ENCODE measurements at regions not wholly inside any gene's neighbourhood (a gene's known extent, or its start where the extent isn't known, plus 50 kb on each side); places are given as distances from the start of the nearest gene placed in this dataset.

DNA sequence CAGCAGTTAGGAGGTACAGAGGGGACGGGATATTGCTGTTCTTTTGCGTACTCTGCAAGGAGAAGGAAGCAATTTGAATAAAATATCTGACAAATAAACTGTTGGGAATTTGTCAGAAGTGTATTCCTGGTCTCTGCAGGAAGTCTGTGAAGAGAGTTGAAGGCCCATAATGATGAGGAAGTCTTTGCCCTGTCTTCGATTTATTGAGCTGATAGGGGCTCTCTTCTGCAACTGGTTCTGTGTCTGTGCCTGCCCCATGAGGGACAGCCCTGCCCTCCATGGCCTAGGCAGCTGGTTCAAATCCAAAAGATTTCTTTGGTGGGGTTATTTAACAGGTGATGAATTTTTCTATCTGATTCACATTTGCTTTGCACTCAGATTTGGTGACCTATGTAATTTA lies 339.7 kb upstream of the EDNRB start:
- H3K9me3 ChIP-seq (ENCODE audit: control insufficient read depth, insufficient read depth, low read length): no peaks in the 10 kb centered on the region
- H3K4me1 ChIP-seq (ENCODE audit: insufficient read depth, low read length): peaks cover 3% of the 10 kb centered on the region; the same call in 1 of the 2 replicates
- H3K36me3 ChIP-seq (ENCODE audit: insufficient read depth, low read length): no peaks in the 10 kb centered on the region
- no peak overlapping the region for H3K9ac ChIP-seq (ENCODE audit: low read depth, low read length)

- no peak overlapping the region for H3K9ac ChIP-seq (ENCODE audit: low read depth, low read length)
- no peaks in the 10 kb centered on the region for H3K36me3 ChIP-seq (ENCODE audit: insufficient read depth, low read length)
- H3K9me3 ChIP-seq (ENCODE audit: control insufficient read depth, insufficient read depth, low read length): no peaks in the 10 kb centered on the region
- peaks cover 3% of the 10 kb centered on the region; the same call in 1 of the 2 replicates for H3K4me1 ChIP-seq (ENCODE audit: insufficient read depth, low read length)
These were observed 337.9 kb upstream of the EDNRB start for GRCh38 chr13:78256484-78256883.

DNA sequence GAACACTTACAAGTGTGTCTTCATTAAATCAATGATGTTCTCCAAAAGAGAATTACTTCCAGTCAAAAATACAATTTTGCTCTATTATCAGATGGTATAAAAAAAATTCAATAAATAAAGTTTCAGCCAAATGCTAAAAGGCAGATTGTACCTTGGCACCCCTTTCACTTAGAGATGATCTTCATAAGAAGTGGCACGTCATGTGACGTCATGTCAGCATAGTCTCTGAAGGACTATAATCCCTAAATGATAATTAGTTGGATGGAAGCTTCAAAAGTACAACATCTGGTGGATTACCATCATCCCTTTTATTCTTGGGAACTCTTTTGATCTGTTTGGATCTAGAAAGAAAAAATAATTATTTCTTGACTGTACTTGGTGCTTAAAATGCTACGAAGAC lies 335.5 kb upstream of the EDNRB start:
- no peaks in the 10 kb centered on the region for H3K9me3 ChIP-seq (ENCODE audit: control insufficient read depth, insufficient read depth, low read length)
- H3K36me3 ChIP-seq (ENCODE audit: insufficient read depth, low read length): no peaks in the 10 kb centered on the region
- H3K9ac ChIP-seq (ENCODE audit: low read depth, low read length): no peak overlapping the region

GRCh38 chr13:78247362-78247761 lies 328.7 kb upstream of the EDNRB start:
- no peaks in the 10 kb centered on the region for H3K36me3 ChIP-seq (ENCODE audit: insufficient read depth, low read length)

More for the DNA sequence above, 335.5 kb upstream of the EDNRB start:
- peaks cover 3% of the 10 kb centered on the region; the same call in 1 of the 2 replicates for H3K4me1 ChIP-seq (ENCODE audit: insufficient read depth, low read length)

GRCh38 chr13:78241278-78241919 lies 322.8 kb upstream of the EDNRB start:
- Histone ChIP-seq H3K36me3 (ENCODE audit: insufficient read depth, low read length) (no peaks in the 10 kb centered on the region), H3K9ac (ENCODE audit: low read depth, low read length) (no peak overlapping the region), H3K9me3 (ENCODE audit: control insufficient read depth, insufficient read depth, low read length) (no peaks in the 10 kb centered on the region), H3K4me1 (ENCODE audit: insufficient read depth, low read length) (peaks cover 9% of the 10 kb centered on the region; the same call in 1 of the 2 replicates)

More at GRCh38 chr13:78247362-78247761, 328.7 kb upstream of the EDNRB start:
- H3K9ac ChIP-seq (ENCODE audit: low read depth, low read length): no peak overlapping the region
- H3K4me1 ChIP-seq (ENCODE audit: insufficient read depth, low read length): no peaks in the 10 kb centered on the region
- H3K9me3 ChIP-seq (ENCODE audit: control insufficient read depth, insufficient read depth, low read length): no peaks in the 10 kb centered on the region

- no peaks in the 10 kb centered on the region for H3K36me3 ChIP-seq (ENCODE audit: insufficient read depth, low read length)
- H3K9me3 ChIP-seq (ENCODE audit: control insufficient read depth, insufficient read depth, low read length): no peaks in the 10 kb centered on the region
- H3K4me1 ChIP-seq (ENCODE audit: insufficient read depth, low read length): peaks cover 9% of the 10 kb centered on the region; the same call in 1 of the 2 replicates
- no peak overlapping the region for H3K9ac ChIP-seq (ENCODE audit: low read depth, low read length)
These were observed 321.1 kb upstream of the EDNRB start for GRCh38 chr13:78239714-78240113.

DNA sequence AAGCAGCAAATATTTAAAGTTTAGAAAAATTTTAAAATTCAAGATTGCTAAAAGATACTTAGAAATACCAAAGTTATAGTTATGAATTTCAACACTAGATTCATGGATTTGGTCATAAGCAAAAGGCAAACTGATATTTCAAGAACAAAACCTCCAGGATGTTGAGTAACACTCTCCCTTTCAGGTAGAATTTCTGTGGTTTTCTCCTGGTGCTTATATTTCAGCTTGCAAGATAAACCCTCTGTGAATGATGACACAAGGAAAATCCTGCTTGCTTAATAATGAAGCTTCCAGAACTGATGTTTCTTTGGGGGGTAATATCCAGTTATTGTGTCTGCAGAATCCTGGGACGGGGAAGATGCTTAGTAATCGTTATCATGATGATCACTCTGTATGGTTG lies 320.3 kb upstream of the EDNRB start:
- peaks cover 9% of the 10 kb centered on the region; the same call in 1 of the 2 replicates for H3K4me1 ChIP-seq (ENCODE audit: insufficient read depth, low read length)
- H3K36me3 ChIP-seq (ENCODE audit: insufficient read depth, low read length): no peaks in the 10 kb centered on the region
- no peaks in the 10 kb centered on the region for H3K9me3 ChIP-seq (ENCODE audit: control insufficient read depth, insufficient read depth, low read length)
- H3K9ac ChIP-seq (ENCODE audit: low read depth, low read length): no peak overlapping the region

DNA sequence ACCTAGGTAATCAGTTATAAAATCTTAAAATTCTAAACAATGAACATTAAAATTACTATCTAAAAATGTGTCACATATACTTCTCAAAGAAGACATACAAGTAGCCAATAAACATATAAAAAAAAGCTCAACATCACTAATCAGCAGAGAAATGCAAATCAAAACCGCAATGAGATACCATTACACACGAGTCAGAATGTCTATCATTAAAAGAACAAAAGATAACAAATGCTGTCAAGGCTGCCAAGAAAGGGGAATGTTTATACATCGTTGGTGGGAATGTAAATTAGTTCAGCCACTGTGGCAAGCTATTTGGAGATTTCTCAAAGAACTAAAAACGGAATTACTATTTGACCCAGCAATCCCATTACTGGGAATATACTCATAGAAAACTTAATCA lies 310.3 kb upstream of the EDNRB start:
- Histone ChIP-seq H3K4me1 (ENCODE audit: insufficient read depth, low read length) (no peaks in the 10 kb centered on the region), H3K9ac (ENCODE audit: low read depth, low read length) (no peak overlapping the region), H3K36me3 (ENCODE audit: insufficient read depth, low read length) (no peaks in the 10 kb centered on the region), H3K9me3 (ENCODE audit: control insufficient read depth, insufficient read depth, low read length) (no peaks in the 10 kb centered on the region)

DNA sequence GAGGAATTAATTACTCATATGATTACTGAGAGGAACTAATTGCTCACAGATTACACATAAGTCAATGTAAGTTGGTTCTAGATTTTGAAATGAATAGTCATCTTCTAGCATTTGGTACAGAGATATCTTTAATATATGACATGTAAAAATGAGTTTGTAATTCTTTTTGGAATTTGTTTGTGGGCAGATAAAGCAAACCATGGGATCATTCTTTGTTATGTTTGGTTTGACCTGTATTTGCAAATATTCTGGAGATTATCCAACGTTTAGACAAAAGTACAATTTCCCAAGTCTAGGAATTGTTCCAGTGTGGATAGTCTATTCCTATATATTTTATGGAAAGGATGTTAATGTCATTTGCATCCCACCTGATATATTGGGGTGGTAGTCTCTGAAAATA lies 309.6 kb upstream of the EDNRB start:
- no peaks in the 10 kb centered on the region for H3K9me3 ChIP-seq (ENCODE audit: control insufficient read depth, insufficient read depth, low read length)
- no peaks in the 10 kb centered on the region for H3K36me3 ChIP-seq (ENCODE audit: insufficient read depth, low read length)
- no peaks in the 10 kb centered on the region for H3K4me1 ChIP-seq (ENCODE audit: insufficient read depth, low read length)
- H3K9ac ChIP-seq (ENCODE audit: low read depth, low read length): no peak overlapping the region

- no peaks in the 10 kb centered on the region for H3K36me3 ChIP-seq (ENCODE audit: insufficient read depth, low read length)
- no peak overlapping the region for H3K9ac ChIP-seq (ENCODE audit: low read depth, low read length)
- H3K9me3 ChIP-seq (ENCODE audit: control insufficient read depth, insufficient read depth, low read length): no peaks in the 10 kb centered on the region
- H3K4me1 ChIP-seq (ENCODE audit: insufficient read depth, low read length): no peaks in the 10 kb centered on the region
These were observed 309.1 kb upstream of the EDNRB start for GRCh38 chr13:78227709-78228108.

- H3K4me1 ChIP-seq (ENCODE audit: insufficient read depth, low read length): no peaks in the 10 kb centered on the region
- H3K9me3 ChIP-seq (ENCODE audit: control insufficient read depth, insufficient read depth, low read length): no peaks in the 10 kb centered on the region
- H3K36me3 ChIP-seq (ENCODE audit: insufficient read depth, low read length): no peaks in the 10 kb centered on the region
- no peak overlapping the region for H3K9ac ChIP-seq (ENCODE audit: low read depth, low read length)
These were observed 297.0 kb upstream of the EDNRB start for GRCh38 chr13:78215458-78216108.

- no peaks in the 10 kb centered on the region for H3K9me3 ChIP-seq (ENCODE audit: control insufficient read depth, insufficient read depth, low read length)
- no peaks in the 10 kb centered on the region for H3K36me3 ChIP-seq (ENCODE audit: insufficient read depth, low read length)
- H3K4me1 ChIP-seq (ENCODE audit: insufficient read depth, low read length): no peaks in the 10 kb centered on the region
- no peak overlapping the region for H3K9ac ChIP-seq (ENCODE audit: low read depth, low read length)
These were observed 282.8 kb upstream of the EDNRB start for GRCh38 chr13:78201411-78201810.

GRCh38 chr13:78198821-78199220 lies 280.2 kb upstream of the EDNRB start:
- Histone ChIP-seq H3K36me3 (ENCODE audit: insufficient read depth, low read length) (no peaks in the 10 kb centered on the region), H3K9me3 (ENCODE audit: control insufficient read depth, insufficient read depth, low read length) (no peaks in the 10 kb centered on the region), H3K9ac (ENCODE audit: low read depth, low read length) (no peak overlapping the region), H3K4me1 (ENCODE audit: insufficient read depth, low read length) (no peaks in the 10 kb centered on the region)

- H3K36me3 ChIP-seq (ENCODE audit: insufficient read depth, low read length): no peaks in the 10 kb centered on the region
- no peak overlapping the region for H3K9ac ChIP-seq (ENCODE audit: low read depth, low read length)
- H3K9me3 ChIP-seq (ENCODE audit: control insufficient read depth, insufficient read depth, low read length): no peaks in the 10 kb centered on the region
- H3K4me1 ChIP-seq (ENCODE audit: insufficient read depth, low read length): no peaks in the 10 kb centered on the region
These were observed 279.8 kb upstream of the EDNRB start for GRCh38 chr13:78198419-78198818.

DNA sequence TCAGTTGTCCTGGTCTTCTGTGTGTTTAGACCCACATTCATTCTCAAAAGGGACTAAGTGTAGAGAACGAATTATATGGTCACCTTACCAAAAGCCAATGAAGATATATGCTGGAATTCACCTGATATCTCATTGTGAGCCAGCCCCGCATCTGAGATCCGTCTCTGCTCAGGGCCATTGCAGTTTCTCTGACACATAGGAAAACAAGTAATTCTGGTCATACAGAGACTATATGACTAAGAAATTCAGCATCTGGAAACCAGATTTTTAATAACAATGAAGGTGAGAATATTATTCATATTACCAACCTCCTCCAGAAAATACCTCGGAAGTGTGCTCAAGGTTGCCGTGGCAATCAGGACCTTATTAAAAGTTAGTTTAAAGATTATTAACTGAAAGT lies 278.6 kb upstream of the EDNRB start:
- no peaks in the 10 kb centered on the region for H3K9me3 ChIP-seq (ENCODE audit: control insufficient read depth, insufficient read depth, low read length)
- H3K4me1 ChIP-seq (ENCODE audit: insufficient read depth, low read length): no peaks in the 10 kb centered on the region
- no peak overlapping the region for H3K9ac ChIP-seq (ENCODE audit: low read depth, low read length)
- H3K36me3 ChIP-seq (ENCODE audit: insufficient read depth, low read length): no peaks in the 10 kb centered on the region
